ENCODE measurements at regions not wholly inside any gene's neighbourhood (a gene's known extent, or its start where the extent isn't known, plus 50 kb on each side); places are given as distances from the start of the nearest gene placed in this dataset.

DNA sequence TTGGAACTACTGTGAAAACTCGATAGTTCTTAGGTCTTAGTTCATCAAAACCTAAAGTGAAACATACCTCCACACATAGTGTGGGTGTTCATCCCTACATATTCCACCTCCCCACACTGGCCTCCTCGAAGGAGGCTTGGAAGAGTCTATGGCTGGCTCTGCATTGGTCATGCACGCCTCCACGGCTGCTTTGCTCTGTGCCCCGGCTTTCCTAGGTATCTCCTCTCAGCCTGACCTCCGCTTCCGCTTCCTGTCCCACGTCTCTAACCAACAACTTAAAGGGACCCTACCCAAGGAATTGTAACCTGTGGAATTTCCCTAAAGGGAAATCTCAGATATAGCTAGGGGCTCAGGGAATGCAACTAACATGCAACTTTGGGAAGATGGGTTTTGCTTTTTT is 79.7 kb upstream of the MBNL2 start:
- 3% methylated on average over 8 of the region's 8 CpGs for WGBS (ENCODE audit: missing lambda C conversion rate)
- peak overlapping the region; percentile 70 to 93 for H3K27ac ChIP-seq
- DNase-seq (ENCODE audit: low read depth in 1 of 2, low spot score in 1 of 2) (peak; percentile 53 to 74), FAIRE-seq (no peak), ATAC-seq (peak; percentile 94)
- TF ChIP-seq JUNB (IDR thresholded peaks at IDR 0.05) (no peak), KDM1A (IDR thresholded peaks at IDR 0.05; ENCODE audit: low read depth) (no peak), RCOR1 (IDR thresholded peaks at IDR 0.05; ENCODE audit: low read depth, low read length) (no peak), FOSL2 (IDR thresholded peaks at IDR 0.05) (no peak), FOSL2 (CRISPR knock-in tag; IDR thresholded peaks at IDR 0.05) (no peak), JUN (IDR thresholded peaks at IDR 0.05) (peak in 1 of 2 experiments; percentile 58; a peak in 2 of 5 replicates), CHD4 (IDR thresholded peaks at IDR 0.05; ENCODE audit: borderline replicate concordance) (no peak), BCL3 (IDR thresholded peaks at IDR 0.05) (0 out of 3 replicates have a peak, but pooled peaks have one; percentile 42), KDM5A (IDR thresholded peaks at IDR 0.05) (no peak), TP53 (CRISPR knock-in tag; IDR thresholded peaks at IDR 0.05) (no peak), PBX3 (IDR thresholded peaks at IDR 0.05) (no peak), HDAC2 (IDR thresholded peaks at IDR 0.05) (no peak), RARB (CRISPR knock-in tag; IDR thresholded peaks at IDR 0.05) (no peak), HEYL (CRISPR knock-in tag; IDR thresholded peaks at IDR 0.05) (no peak), CBX8 (IDR thresholded peaks at IDR 0.05) (no peak), MYC (IDR thresholded peaks at IDR 0.05; ENCODE audit: borderline replicate concordance, low read length) (no peak), SMC3 (IDR thresholded peaks at IDR 0.05) (no peak), RAD21 (conservative IDR thresholded peaks at IDR 0.05 in 1 of 2, IDR thresholded peaks at IDR 0.05 in 1 of 2) (no peak), CEBPB (IDR thresholded peaks at IDR 0.05) (no peak), HOXB5 (CRISPR knock-in tag; IDR thresholded peaks at IDR 0.05) (no peak), NPAS2 (CRISPR knock-in tag; IDR thresholded peaks at IDR 0.05; ENCODE audit: borderline replicate concordance) (no peak), MAZ (IDR thresholded peaks at IDR 0.05; ENCODE audit: borderline replicate concordance, low read depth, low read length) (no peak), PHF8 (IDR thresholded peaks at IDR 0.05; ENCODE audit: borderline replicate concordance, low read depth) (0 out of 2 replicates have a peak, but pooled peaks have one; percentile 27), SREBF2 (IDR thresholded peaks at IDR 0.05) (no peak), EHF (CRISPR knock-in tag; IDR thresholded peaks at IDR 0.05) (no peak), POLR2A (IDR thresholded peaks at IDR 0.05; ENCODE audit: low read length) (peak; percentile 60)
- TF ChIP-seq, protein P1, sequence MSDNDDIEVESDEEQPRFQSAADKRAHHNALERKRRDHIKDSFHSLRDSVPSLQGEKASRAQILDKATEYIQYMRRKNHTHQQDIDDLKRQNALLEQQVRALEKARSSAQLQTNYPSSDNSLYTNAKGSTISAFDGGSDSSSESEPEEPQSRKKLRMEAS (IDR thresholded peaks at IDR 0.05), result peak; percentile 74
- TF ChIP-seq, protein P2, sequence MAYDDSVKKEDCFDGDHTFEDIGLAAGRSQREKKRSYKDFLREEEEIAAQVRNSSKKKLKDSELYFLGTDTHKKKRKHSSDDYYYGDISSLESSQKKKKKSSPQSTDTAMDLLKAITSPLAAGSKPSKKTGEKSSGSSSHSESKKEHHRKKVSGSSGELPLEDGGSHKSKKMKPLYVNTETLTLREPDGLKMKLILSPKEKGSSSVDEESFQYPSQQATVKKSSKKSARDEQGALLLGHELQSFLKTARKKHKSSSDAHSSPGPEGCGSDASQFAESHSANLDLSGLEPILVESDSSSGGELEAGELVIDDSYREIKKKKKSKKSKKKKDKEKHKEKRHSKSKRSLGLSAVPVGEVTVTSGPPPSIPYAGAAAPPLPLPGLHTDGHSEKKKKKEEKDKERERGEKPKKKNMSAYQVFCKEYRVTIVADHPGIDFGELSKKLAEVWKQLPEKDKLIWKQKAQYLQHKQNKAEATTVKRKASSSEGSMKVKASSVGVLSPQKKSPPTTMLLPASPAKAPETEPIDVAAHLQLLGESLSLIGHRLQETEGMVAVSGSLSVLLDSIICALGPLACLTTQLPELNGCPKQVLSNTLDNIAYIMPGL (CRISPR knock-in tag; IDR thresholded peaks at IDR 0.05; ENCODE audit: borderline replicate concordance), result no peak
- TF ChIP-seq, protein P3, sequence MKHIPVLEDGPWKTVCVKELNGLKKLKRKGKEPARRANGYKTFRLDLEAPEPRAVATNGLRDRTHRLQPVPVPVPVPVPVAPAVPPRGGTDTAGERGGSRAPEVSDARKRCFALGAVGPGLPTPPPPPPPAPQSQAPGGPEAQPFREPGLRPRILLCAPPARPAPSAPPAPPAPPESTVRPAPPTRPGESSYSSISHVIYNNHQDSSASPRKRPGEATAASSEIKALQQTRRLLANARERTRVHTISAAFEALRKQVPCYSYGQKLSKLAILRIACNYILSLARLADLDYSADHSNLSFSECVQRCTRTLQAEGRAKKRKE (CRISPR knock-in tag; IDR thresholded peaks at IDR 0.05; ENCODE audit: low read depth), result no peak
- CTCF ChIA-PET, result interaction anchor here (1.6 to 2.3 kb wide), 2 partner anchors 31 to 33 kb away, joined by 7 read pairs; no protein-coding TSS in a partner anchor
- peaks cover 25% of the 10 kb centered on the region for H3K4me1 ChIP-seq
- H3K9me3 ChIP-seq, result no peaks in the 10 kb centered on the region
- POLR2A ChIA-PET, result interaction anchor here (2.1 kb wide), 1 partner anchor 80 kb away, joined by 6 read pairs; the partner anchor contains the start of gene MBNL2
- H3K4me3 ChIP-seq, result peak overlapping the region; percentile 37
- peak overlapping the region; percentile 68 for H3K4me2 ChIP-seq

All from A549 (cell line).